ENCODE measurements at regions not wholly inside any gene's neighbourhood (a gene's known extent, or its start where the extent isn't known, plus 50 kb on each side); places are given as distances from the start of the nearest gene placed in this dataset.

- H3K14ac ChIP-seq (ENCODE audit: low read length in 2 of 2): no peak overlapping the region
- H2BK5ac ChIP-seq (ENCODE audit: low read depth, low read length, poor library complexity, severe bottlenecking): no peak overlapping the region
- no peak overlapping the region for H2AFZ ChIP-seq (ENCODE audit: low read depth, low read length)
- H2BK120ac ChIP-seq (ENCODE audit: low read depth, low read length): no peak overlapping the region
- WGBS: 10% methylated on average over 14 of the region's 19 CpGs
- H3K4me1 ChIP-seq (ENCODE audit: control insufficient read depth, insufficient read depth, low read depth, low read length): no peaks in the 10 kb centered on the region
- no peak overlapping the region for H4K91ac ChIP-seq (ENCODE audit: low read length)
- DNase-seq: no peak
- no peak overlapping the region for H4K8ac ChIP-seq (ENCODE audit: low read length)
- no peak overlapping the region for H3K4me2 ChIP-seq (ENCODE audit: low read length, poor library complexity, severe bottlenecking)
- no peak overlapping the region for H2BK15ac ChIP-seq (ENCODE audit: low read depth, poor library complexity, severe bottlenecking)
- H3K18ac ChIP-seq (ENCODE audit: low read depth in 1 of 2, low read length in 2 of 2): no peak overlapping the region
- H3K36me3 ChIP-seq (ENCODE audit: control insufficient read depth in 1 of 2, insufficient read depth in 2 of 2, low read depth in 1 of 2, low read length in 2 of 2): no peaks in the 10 kb centered on the region
- H3K23ac ChIP-seq (ENCODE audit: low read length in 2 of 2): no peak overlapping the region
- H3K9me3 ChIP-seq (ENCODE audit: control insufficient read depth, low read length): no peaks in the 10 kb centered on the region
- no peak overlapping the region for H3K4ac ChIP-seq (ENCODE audit: low read depth in 1 of 2, low read length in 2 of 2)
- H3K9ac ChIP-seq (ENCODE audit: low read length): no peak overlapping the region
- no peak overlapping the region for H3K4me3 ChIP-seq (ENCODE audit: insufficient read depth in 1 of 2, low read depth in 1 of 2, low read length in 2 of 2)
- peaks cover 45 to 53% of the 10 kb centered on the region in 2 experiments for H3K27me3 ChIP-seq (ENCODE audit: control insufficient read depth in 1 of 2, insufficient read depth in 1 of 2, low read length in 2 of 2)
- no peak overlapping the region for H3K27ac ChIP-seq (ENCODE audit: low read length, poor library complexity, severe bottlenecking)
- no peaks in the 10 kb centered on the region for H3K79me1 ChIP-seq (replicated peaks; ENCODE audit: low read length, poor library complexity, severe bottlenecking)
- H2AK5ac ChIP-seq (ENCODE audit: low read length, severe bottlenecking): no peak overlapping the region
- no peak overlapping the region for H2BK12ac ChIP-seq (ENCODE audit: low read length in 2 of 2)
Observed at GRCh38 chr10:118246332-118247295, 95.5 kb downstream of the FAM204A start.

GRCh38 chr10:118243907-118244306 lies 98.2 kb downstream of the FAM204A start:
- H3K4ac ChIP-seq (ENCODE audit: low read depth in 1 of 2, low read length in 2 of 2): no peak overlapping the region
- no peak overlapping the region for H2BK120ac ChIP-seq (ENCODE audit: low read depth, low read length)
- no peak overlapping the region for H3K4me3 ChIP-seq (ENCODE audit: insufficient read depth in 1 of 2, low read depth in 1 of 2, low read length in 2 of 2)
- no peak overlapping the region for H3K23ac ChIP-seq (ENCODE audit: low read length in 2 of 2)
- no peak overlapping the region for H2BK15ac ChIP-seq (ENCODE audit: low read depth, poor library complexity, severe bottlenecking)
- no peak overlapping the region for H3K27ac ChIP-seq (ENCODE audit: low read length, poor library complexity, severe bottlenecking)
- H3K14ac ChIP-seq (ENCODE audit: low read length in 2 of 2): no peak overlapping the region
- no peak overlapping the region for H2BK5ac ChIP-seq (ENCODE audit: low read depth, low read length, poor library complexity, severe bottlenecking)
- peaks cover 45 to 55% of the 10 kb centered on the region in 2 experiments for H3K27me3 ChIP-seq (ENCODE audit: control insufficient read depth in 1 of 2, insufficient read depth in 1 of 2, low read length in 2 of 2)
- no peak overlapping the region for H2AK5ac ChIP-seq (ENCODE audit: low read length, severe bottlenecking)
- H3K18ac ChIP-seq (ENCODE audit: low read depth in 1 of 2, low read length in 2 of 2): no peak overlapping the region
- H3K9ac ChIP-seq (ENCODE audit: low read length): no peak overlapping the region
- H3K9me3 ChIP-seq (ENCODE audit: control insufficient read depth, low read length): no peaks in the 10 kb centered on the region
- H2AFZ ChIP-seq (ENCODE audit: low read depth, low read length): no peak overlapping the region
- WGBS: 81% methylated on average over 5 of the region's 5 CpGs
- H4K91ac ChIP-seq (ENCODE audit: low read length): no peak overlapping the region
- no peak overlapping the region for H3K4me2 ChIP-seq (ENCODE audit: low read length, poor library complexity, severe bottlenecking)
- H3K36me3 ChIP-seq (ENCODE audit: control insufficient read depth in 1 of 2, insufficient read depth in 2 of 2, low read depth in 1 of 2, low read length in 2 of 2): no peaks in the 10 kb centered on the region
- no peak overlapping the region for H2BK12ac ChIP-seq (ENCODE audit: low read length in 2 of 2)
- no peaks in the 10 kb centered on the region for H3K79me1 ChIP-seq (replicated peaks; ENCODE audit: low read length, poor library complexity, severe bottlenecking)
- H3K4me1 ChIP-seq (ENCODE audit: control insufficient read depth, insufficient read depth, low read depth, low read length): no peaks in the 10 kb centered on the region
- no peak for DNase-seq
- no peak overlapping the region for H4K8ac ChIP-seq (ENCODE audit: low read length)

GRCh38 chr10:118241229-118242137 lies 100.6 kb downstream of the FAM204A start:
- H2AK5ac ChIP-seq (ENCODE audit: low read length, severe bottlenecking): no peak overlapping the region
- H3K27me3 ChIP-seq (ENCODE audit: control insufficient read depth in 1 of 2, insufficient read depth in 1 of 2, low read length in 2 of 2): peaks cover 35 to 45% of the 10 kb centered on the region in 2 experiments
- peak overlapping the region; percentile 30 for H3K9ac ChIP-seq (ENCODE audit: low read length)
- H3K4me2 ChIP-seq (ENCODE audit: low read length, poor library complexity, severe bottlenecking): no peak overlapping the region
- WGBS: 35% methylated on average over 25 of the region's 26 CpGs
- H3K27ac ChIP-seq (ENCODE audit: low read length, poor library complexity, severe bottlenecking): no peak overlapping the region
- no peak overlapping the region for H3K4ac ChIP-seq (ENCODE audit: low read depth in 1 of 2, low read length in 2 of 2)
- H3K79me1 ChIP-seq (replicated peaks; ENCODE audit: low read length, poor library complexity, severe bottlenecking): no peaks in the 10 kb centered on the region
- H4K8ac ChIP-seq (ENCODE audit: low read length): no peak overlapping the region
- no peak overlapping the region for H2BK12ac ChIP-seq (ENCODE audit: low read length in 2 of 2)
- H4K91ac ChIP-seq (ENCODE audit: low read length): no peak overlapping the region
- no peak overlapping the region for H3K14ac ChIP-seq (ENCODE audit: low read length in 2 of 2)
- H3K23ac ChIP-seq (ENCODE audit: low read length in 2 of 2): no peak overlapping the region
- DNase-seq: peak; percentile 70
- no peak overlapping the region for H2BK5ac ChIP-seq (ENCODE audit: low read depth, low read length, poor library complexity, severe bottlenecking)
- no peak overlapping the region for H3K4me3 ChIP-seq (ENCODE audit: insufficient read depth in 1 of 2, low read depth in 1 of 2, low read length in 2 of 2)
- H2BK120ac ChIP-seq (ENCODE audit: low read depth, low read length): no peak overlapping the region
- no peaks in the 10 kb centered on the region for H3K9me3 ChIP-seq (ENCODE audit: control insufficient read depth, low read length)
- no peaks in the 10 kb centered on the region for H3K4me1 ChIP-seq (ENCODE audit: control insufficient read depth, insufficient read depth, low read depth, low read length)
- H3K18ac ChIP-seq (ENCODE audit: low read depth in 1 of 2, low read length in 2 of 2): no peak overlapping the region
- no peak overlapping the region for H2BK15ac ChIP-seq (ENCODE audit: low read depth, poor library complexity, severe bottlenecking)
- H2AFZ ChIP-seq (ENCODE audit: low read depth, low read length): no peak overlapping the region
- H3K36me3 ChIP-seq (ENCODE audit: control insufficient read depth in 1 of 2, insufficient read depth in 2 of 2, low read depth in 1 of 2, low read length in 2 of 2): no peaks in the 10 kb centered on the region

- no peak overlapping the region for H3K18ac ChIP-seq (ENCODE audit: low read depth in 1 of 2, low read length in 2 of 2)
- H3K36me3 ChIP-seq (ENCODE audit: control insufficient read depth in 1 of 2, insufficient read depth in 2 of 2, low read depth in 1 of 2, low read length in 2 of 2): no peaks in the 10 kb centered on the region
- no peak overlapping the region for H4K91ac ChIP-seq (ENCODE audit: low read length)
- H3K4me1 ChIP-seq (ENCODE audit: control insufficient read depth, insufficient read depth, low read depth, low read length): no peaks in the 10 kb centered on the region
- H2BK120ac ChIP-seq (ENCODE audit: low read depth, low read length): no peak overlapping the region
- peak overlapping the region; percentile 23 for H3K9ac ChIP-seq (ENCODE audit: low read length)
- H3K79me1 ChIP-seq (replicated peaks; ENCODE audit: low read length, poor library complexity, severe bottlenecking): no peaks in the 10 kb centered on the region
- no peaks in the 10 kb centered on the region for H3K9me3 ChIP-seq (ENCODE audit: control insufficient read depth, low read length)
- no peak overlapping the region for H2BK5ac ChIP-seq (ENCODE audit: low read depth, low read length, poor library complexity, severe bottlenecking)
- no CpG with 5 or more reads among the region's 1 CpG for WGBS
- H3K27ac ChIP-seq (ENCODE audit: low read length, poor library complexity, severe bottlenecking): no peak overlapping the region
- no peak overlapping the region for H3K14ac ChIP-seq (ENCODE audit: low read length in 2 of 2)
- H2BK15ac ChIP-seq (ENCODE audit: low read depth, poor library complexity, severe bottlenecking): no peak overlapping the region
- no peak overlapping the region for H3K4me3 ChIP-seq (ENCODE audit: insufficient read depth in 1 of 2, low read depth in 1 of 2, low read length in 2 of 2)
- H3K27me3 ChIP-seq (ENCODE audit: control insufficient read depth in 1 of 2, insufficient read depth in 1 of 2, low read length in 2 of 2): peaks cover 26 to 35% of the 10 kb centered on the region in 2 experiments
- H4K8ac ChIP-seq (ENCODE audit: low read length): no peak overlapping the region
- no peak overlapping the region for H3K23ac ChIP-seq (ENCODE audit: low read length in 2 of 2)
- no peak overlapping the region for H2BK12ac ChIP-seq (ENCODE audit: low read length in 2 of 2)
- no peak overlapping the region for H3K4ac ChIP-seq (ENCODE audit: low read depth in 1 of 2, low read length in 2 of 2)
- no peak for DNase-seq
- no peak overlapping the region for H2AK5ac ChIP-seq (ENCODE audit: low read length, severe bottlenecking)
- no peak overlapping the region for H2AFZ ChIP-seq (ENCODE audit: low read depth, low read length)
- H3K4me2 ChIP-seq (ENCODE audit: low read length, poor library complexity, severe bottlenecking): no peak overlapping the region
Observed at GRCh38 chr10:118239236-118239630, 102.9 kb downstream of the FAM204A start.
